PC-3 (cell line): ENCODE measurements at regions not wholly inside any gene's neighbourhood (a gene's known extent, or its start where the extent isn't known, plus 50 kb on each side); places are given as distances from the start of the nearest gene placed in this dataset.
"Not testable (repeated sequence)": the region's sequence is repeated elsewhere in the genome, so short reads cannot be mapped to it uniquely, and the experiment has no call there.

Source experiments
- CTCF ChIP-seq: fragments of 300-600 bp; sonication (generic); conservative IDR thresholded peaks from 2 replicates; pipeline ENCODE4 v1.5.1; 2017; ENCODE audit warnings: antibody characterized with exemption, low read depth, mild to moderate bottlenecking, low read length
- EZH2 ChIP-seq: fragments of 300-600 bp; sonication (generic); IDR thresholded peaks from one replicate; pipeline ENCODE4 v1.6.1; 2017; ENCODE audit warnings: antibody characterized with exemption, mild to moderate bottlenecking, low read length; ENCODE audit not compliant: unreplicated experiment

- not testable (repeated sequence) for TF ChIP-seq CTCF, EZH2
Observed at GRCh38 chr1:236335633-236336032, 53.9 kb upstream of the ERO1B start.
